ENCODE measurements at regions not wholly inside any gene's neighbourhood (a gene's known extent, or its start where the extent isn't known, plus 50 kb on each side); places are given as distances from the start of the nearest gene placed in this dataset.

- TF ChIP-seq TSHZ2 (CRISPR knock-in tag; IDR thresholded peaks at IDR 0.05) (no peak), ZC3H10 (CRISPR knock-in tag; IDR thresholded peaks at IDR 0.05) (no peak)
These were observed 878.8 kb downstream of the C4orf33 start (continued) for GRCh38 chr4:129974730-129975129.

DNA sequence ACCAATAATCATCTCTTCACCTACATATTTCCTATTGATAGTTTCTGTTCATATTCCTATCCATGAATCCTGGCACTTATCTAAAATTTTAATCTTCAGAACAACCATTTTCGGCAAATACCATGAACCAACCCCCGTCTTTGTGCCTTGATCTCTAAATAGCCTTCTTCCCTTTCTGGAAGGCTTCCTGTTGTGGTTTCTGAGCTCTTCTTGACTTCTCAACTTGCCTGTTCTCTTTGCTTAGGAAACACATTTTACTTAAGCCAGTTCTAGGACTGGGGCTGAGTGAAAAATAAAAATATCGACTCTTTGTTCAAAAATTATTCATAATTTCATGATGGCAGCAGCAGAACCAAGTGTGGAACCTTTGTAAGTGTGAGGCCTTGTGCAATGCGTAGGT is 882.4 kb downstream of the C4orf33 start:
- TF ChIP-seq SNAI2 (CRISPR knock-in tag; IDR thresholded peaks at IDR 0.05) (no peak), RARB (CRISPR knock-in tag; IDR thresholded peaks at IDR 0.05) (no peak), ZNF70 (CRISPR knock-in tag; IDR thresholded peaks at IDR 0.05) (no peak)
- ATAC-seq: no peak

- ATAC-seq: no peak
- TF ChIP-seq TCF4 (CRISPR knock-in tag; IDR thresholded peaks at IDR 0.05; ENCODE audit: borderline replicate concordance) (no peak), PATZ1 (CRISPR knock-in tag; IDR thresholded peaks at IDR 0.05; ENCODE audit: borderline replicate concordance) (no peak)
These were observed 893.0 kb downstream of the C4orf33 start for GRCh38 chr4:129988957-129989356.

DNA sequence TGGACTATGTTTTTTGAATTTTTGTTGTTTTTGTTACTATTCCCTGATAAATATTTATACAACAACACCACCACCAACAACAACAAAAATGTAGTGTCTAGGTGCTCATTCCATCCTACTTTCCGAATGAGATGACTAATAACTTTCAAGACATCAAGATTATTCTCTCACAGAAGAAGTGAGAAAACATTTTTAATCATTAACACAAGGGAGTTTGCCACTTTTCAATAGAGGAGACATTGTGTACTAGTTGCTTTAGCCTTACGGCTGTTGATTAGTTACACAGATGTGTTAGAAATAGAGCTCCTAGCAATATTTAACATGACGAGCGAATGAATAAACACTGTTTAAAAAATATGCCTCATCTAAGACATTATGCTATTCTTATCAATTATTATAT is 898.8 kb downstream of the C4orf33 start:
- TF ChIP-seq RARB (CRISPR knock-in tag; IDR thresholded peaks at IDR 0.05) (no peak), ZFP30 (CRISPR knock-in tag; IDR thresholded peaks at IDR 0.05) (no peak), ISL1 (CRISPR knock-in tag; IDR thresholded peaks at IDR 0.05) (no peak), PPARA (CRISPR knock-in tag; IDR thresholded peaks at IDR 0.05; ENCODE audit: borderline replicate concordance) (no peak), TOX (CRISPR knock-in tag; IDR thresholded peaks at IDR 0.05; ENCODE audit: borderline replicate concordance) (no peak), ZFP3 (CRISPR knock-in tag; IDR thresholded peaks at IDR 0.05) (no peak), ARNTL (CRISPR knock-in tag; IDR thresholded peaks at IDR 0.05; ENCODE audit: borderline replicate concordance, low read depth) (no peak), TCF4 (CRISPR knock-in tag; IDR thresholded peaks at IDR 0.05; ENCODE audit: borderline replicate concordance) (no peak), GLIS3 (CRISPR knock-in tag; IDR thresholded peaks at IDR 0.05) (no peak), POU6F1 (CRISPR knock-in tag; IDR thresholded peaks at IDR 0.05; ENCODE audit: borderline replicate concordance, low read depth) (no peak), ZC3H10 (CRISPR knock-in tag; IDR thresholded peaks at IDR 0.05) (no peak), TSHZ2 (CRISPR knock-in tag; IDR thresholded peaks at IDR 0.05) (no peak), ZNF8 (CRISPR knock-in tag; IDR thresholded peaks at IDR 0.05) (no peak), ZNF565 (CRISPR knock-in tag; conservative IDR thresholded peaks at IDR 0.05; ENCODE audit: low read depth) (no peak)
- no peak for ATAC-seq

DNA sequence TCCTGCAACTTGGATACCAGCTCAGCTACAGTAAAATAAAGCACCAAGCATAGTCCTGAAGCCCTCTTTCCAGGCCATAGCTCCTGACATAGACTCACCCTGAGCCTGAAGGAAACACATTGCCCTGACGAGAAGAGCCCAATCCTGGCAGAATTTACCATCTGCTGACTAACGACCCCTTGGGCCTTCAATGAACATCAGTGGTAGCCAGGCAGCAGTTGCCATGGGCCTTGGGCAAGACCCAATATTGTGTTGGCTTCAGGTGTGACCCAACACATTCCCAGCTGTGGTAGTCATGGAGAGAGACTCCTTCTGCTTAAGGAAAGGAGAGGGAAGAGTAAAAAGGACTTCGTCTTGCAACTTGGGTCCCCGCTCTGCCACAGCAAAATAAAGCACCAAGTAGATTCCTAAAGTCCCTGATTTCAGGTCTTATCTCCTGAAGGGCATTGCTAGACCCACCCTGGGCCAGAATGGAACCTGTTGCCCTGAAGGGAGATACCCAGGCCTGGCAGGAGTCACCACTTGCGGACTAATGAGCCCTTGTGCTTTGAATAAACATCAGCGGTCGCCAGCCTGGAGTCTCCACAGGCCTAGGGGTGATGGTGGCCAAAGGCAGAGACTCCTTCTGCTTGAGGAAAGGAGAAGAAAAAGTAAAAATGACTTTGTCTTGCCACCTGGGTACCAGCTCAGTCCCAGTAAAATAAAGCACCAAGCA is 902.6 kb downstream of the C4orf33 start:
- ATAC-seq: no peak
- TF ChIP-seq GLIS3 (CRISPR knock-in tag; IDR thresholded peaks at IDR 0.05) (no peak), ESRRG (CRISPR knock-in tag; IDR thresholded peaks at IDR 0.05) (no peak), CREB5 (CRISPR knock-in tag; IDR thresholded peaks at IDR 0.05; ENCODE audit: low read depth) (no peak), ZNF70 (CRISPR knock-in tag; IDR thresholded peaks at IDR 0.05) (no peak), PATZ1 (CRISPR knock-in tag; IDR thresholded peaks at IDR 0.05; ENCODE audit: borderline replicate concordance) (no peak), CSDC2 (CRISPR knock-in tag; IDR thresholded peaks at IDR 0.05) (no peak), TCF4 (CRISPR knock-in tag; IDR thresholded peaks at IDR 0.05; ENCODE audit: borderline replicate concordance) (no peak), TOX (CRISPR knock-in tag; IDR thresholded peaks at IDR 0.05; ENCODE audit: borderline replicate concordance) (no peak), RARB (CRISPR knock-in tag; IDR thresholded peaks at IDR 0.05) (no peak), ZFP3 (CRISPR knock-in tag; IDR thresholded peaks at IDR 0.05) (no peak), ZNF8 (CRISPR knock-in tag; IDR thresholded peaks at IDR 0.05) (no peak)
